Lower leg skin (tissue), 3 donors: ENCODE measurements at regions not wholly inside any gene's neighbourhood (a gene's known extent, or its start where the extent isn't known, plus 50 kb on each side); places are given as distances from the start of the nearest gene placed in this dataset.

Experiments used
- CTCF ChIP-seq, 3 donors: fragments of 450-650 bp; IDR thresholded peaks; one replicate each; pipeline ENCODE4 v1.5.1; 2016; ENCODE audit warnings: antibody characterized with exemption in 3 of 3, mild to moderate bottlenecking in 3 of 3, moderate library complexity in 2 of 3
- POLR2A ChIP-seq, 2 donors: fragments of 450-650 bp; IDR thresholded peaks; one replicate each; pipeline ENCODE4 v1.6.1; 2016 to 2017; ENCODE audit warnings: antibody characterized with exemption in 2 of 2, mild to moderate bottlenecking in 1 of 2, moderate library complexity in 1 of 2

GRCh38 chr13:81223778-81224177, 882.9 kb upstream of the SPRY2 start:
- TF ChIP-seq CTCF (IDR thresholded peaks at IDR 0.05) (no peak), POLR2A (IDR thresholded peaks at IDR 0.05) (no peak)
